ENCODE measurements at regions not wholly inside any gene's neighbourhood (a gene's known extent, or its start where the extent isn't known, plus 50 kb on each side); places are given as distances from the start of the nearest gene placed in this dataset.

- H3K27ac Mint-ChIP-seq = no peak overlapping the region
- CTCF ChIA-PET = no interaction called here
- peaks cover 3% of the 10 kb centered on the region for H3K27me3 Mint-ChIP-seq (ENCODE audit: low read depth)
- intact Hi-C loops (cut with micrococcal nuclease) = no loop called here
- no peaks in the 10 kb centered on the region for H3K4me1 Mint-ChIP-seq (ENCODE audit: low read depth)
- H3K4me3 Mint-ChIP-seq = no peak overlapping the region
- DNase-seq = no peak
- peaks cover 4% of the 10 kb centered on the region for H3K9me3 Mint-ChIP-seq
- H3K36me3 Mint-ChIP-seq (ENCODE audit: low read depth) = no peaks in the 10 kb centered on the region
Observed at GRCh38 chr3:135310317-135310716, 515.3 kb downstream of the EPHB1 start.

- CTCF ChIA-PET = no interaction called here
- Mint-ChIP-seq H3K9me3 (peaks cover 4% of the 10 kb centered on the region), H3K4me1 (ENCODE audit: low read depth) (no peaks in the 10 kb centered on the region), H3K27me3 (ENCODE audit: low read depth) (peaks cover 3% of the 10 kb centered on the region), H3K36me3 (ENCODE audit: low read depth) (no peaks in the 10 kb centered on the region), H3K27ac (no peak overlapping the region), H3K4me3 (no peak overlapping the region)
- intact Hi-C loops (cut with micrococcal nuclease) = no loop called here
- DNase-seq = no peak
Observed at GRCh38 chr3:135311699-135312098, 516.6 kb downstream of the EPHB1 start.

DNA sequence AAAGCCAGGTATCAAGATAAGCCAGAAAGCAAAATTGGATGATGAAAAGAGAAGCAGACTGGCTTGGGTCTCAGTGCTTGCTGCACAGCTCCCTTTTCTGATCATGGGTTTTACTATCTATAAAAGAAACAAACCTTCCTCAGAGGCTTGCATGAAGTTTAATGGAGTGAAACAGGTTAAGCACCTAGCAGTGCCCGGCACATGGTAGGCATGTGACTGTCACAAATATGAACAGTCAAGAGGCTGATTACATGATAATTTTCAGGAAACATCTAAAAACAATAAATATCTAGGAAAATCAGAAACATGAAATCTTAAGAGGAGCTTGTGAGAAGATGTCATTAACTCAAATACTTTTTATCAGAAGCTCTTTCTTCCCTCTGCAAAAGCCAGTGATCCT lies 519.2 kb downstream of the EPHB1 start:
- no peak for DNase-seq
- Mint-ChIP-seq H3K9me3 (peaks cover 4% of the 10 kb centered on the region), H3K4me3 (no peak overlapping the region), H3K36me3 (ENCODE audit: low read depth) (no peaks in the 10 kb centered on the region), H3K27ac (no peak overlapping the region), H3K27me3 (ENCODE audit: low read depth) (peaks cover 3% of the 10 kb centered on the region), H3K4me1 (ENCODE audit: low read depth) (no peaks in the 10 kb centered on the region)
- CTCF ChIA-PET = no interaction called here
- intact Hi-C loops (cut with micrococcal nuclease) = no loop called here

DNA sequence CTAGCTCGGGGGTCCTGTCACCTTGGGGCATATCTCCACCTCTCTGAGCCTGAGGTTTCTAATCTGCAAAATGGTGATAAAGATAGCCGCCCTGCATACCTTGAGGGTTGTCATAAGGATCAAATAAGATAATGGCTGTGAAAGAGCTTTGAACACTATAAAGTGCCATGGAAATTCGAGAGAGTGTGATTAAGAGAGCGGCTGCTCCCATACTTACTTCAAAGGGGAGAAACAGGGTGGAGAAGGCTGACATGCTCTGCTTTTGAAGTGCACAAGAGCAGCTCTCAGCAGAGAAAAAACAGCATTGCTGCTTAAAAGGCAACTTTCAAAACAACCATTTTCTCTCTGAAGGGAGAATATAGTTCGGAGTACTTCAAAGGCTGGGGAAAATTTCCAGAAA lies 529.2 kb downstream of the EPHB1 start:
- no peak for DNase-seq
- Mint-ChIP-seq H3K4me1 (ENCODE audit: low read depth) (no peaks in the 10 kb centered on the region), H3K36me3 (ENCODE audit: low read depth) (no peaks in the 10 kb centered on the region), H3K9me3 (no peaks in the 10 kb centered on the region), H3K27ac (no peak overlapping the region), H3K27me3 (ENCODE audit: low read depth) (no peaks in the 10 kb centered on the region), H3K4me3 (no peak overlapping the region)
- CTCF ChIA-PET = no interaction called here
- intact Hi-C loops (cut with micrococcal nuclease) = no loop called here

DNA sequence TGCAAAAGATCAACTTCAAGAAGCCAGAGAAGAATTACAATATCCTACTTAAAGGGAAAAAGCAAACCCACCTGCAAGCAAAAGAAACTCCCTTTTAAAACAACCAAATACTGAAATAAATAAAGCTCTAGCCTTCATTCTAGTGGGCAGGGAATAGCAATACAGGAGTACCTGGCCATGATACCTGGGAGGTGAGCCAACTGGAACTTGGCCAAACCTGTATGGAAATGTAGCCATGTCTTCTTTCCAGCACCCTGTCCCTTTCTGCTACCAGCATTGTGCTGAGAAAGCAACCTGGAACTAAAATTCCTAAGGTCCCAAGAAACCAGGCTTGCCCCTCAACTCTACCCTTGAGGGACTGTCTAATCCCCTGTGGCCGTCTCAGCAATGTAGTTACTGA lies 530.0 kb downstream of the EPHB1 start:
- no peaks in the 10 kb centered on the region for H3K9me3 Mint-ChIP-seq
- no peak for DNase-seq
- CTCF ChIA-PET = no interaction called here
- H3K4me3 Mint-ChIP-seq = no peak overlapping the region
- H3K4me1 Mint-ChIP-seq (ENCODE audit: low read depth) = no peaks in the 10 kb centered on the region
- H3K36me3 Mint-ChIP-seq (ENCODE audit: low read depth) = no peaks in the 10 kb centered on the region
- H3K27me3 Mint-ChIP-seq (ENCODE audit: low read depth) = no peaks in the 10 kb centered on the region
- intact Hi-C loops (cut with micrococcal nuclease) = no loop called here
- no peak overlapping the region for H3K27ac Mint-ChIP-seq

DNA sequence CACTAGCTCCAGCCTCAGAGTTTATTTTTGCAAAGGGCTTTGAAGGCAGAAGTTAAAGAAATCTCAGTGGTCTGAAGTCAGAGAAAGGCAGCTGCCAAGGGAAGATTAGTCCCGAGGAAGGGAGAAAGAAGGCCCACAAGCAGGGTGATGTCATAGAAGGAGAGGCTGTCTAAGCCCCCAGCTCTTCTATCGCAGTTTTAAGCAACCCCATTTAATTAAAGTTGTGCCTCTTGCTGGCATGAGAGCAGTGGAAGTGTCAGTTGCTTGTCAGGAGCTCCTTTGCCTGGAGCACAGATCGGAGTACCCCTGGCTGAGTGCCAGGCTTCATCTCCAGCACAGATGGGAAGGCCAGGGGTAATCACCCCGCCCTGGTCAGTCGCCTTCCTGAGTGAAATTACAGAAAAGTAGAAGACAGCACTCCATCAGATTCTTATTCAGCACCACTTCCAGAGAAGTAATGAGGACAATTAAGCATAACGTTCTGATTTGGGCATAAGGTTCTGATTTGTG lies 530.7 kb downstream of the EPHB1 start:
- intact Hi-C loops (cut with micrococcal nuclease) = no loop called here
- Mint-ChIP-seq H3K36me3 (ENCODE audit: low read depth) (no peaks in the 10 kb centered on the region), H3K27me3 (ENCODE audit: low read depth) (no peaks in the 10 kb centered on the region), H3K4me3 (no peak overlapping the region), H3K9me3 (no peaks in the 10 kb centered on the region), H3K27ac (no peak overlapping the region), H3K4me1 (ENCODE audit: low read depth) (no peaks in the 10 kb centered on the region)
- CTCF ChIA-PET = no interaction called here
- DNase-seq = no peak

GRCh38 chr3:135326851-135327250 lies 531.8 kb downstream of the EPHB1 start:
- no peaks in the 10 kb centered on the region for H3K9me3 Mint-ChIP-seq
- H3K27ac Mint-ChIP-seq = no peak overlapping the region
- CTCF ChIA-PET = no interaction called here
- no peak overlapping the region for H3K4me3 Mint-ChIP-seq
- DNase-seq = no peak
- H3K27me3 Mint-ChIP-seq (ENCODE audit: low read depth) = no peaks in the 10 kb centered on the region
- no peaks in the 10 kb centered on the region for H3K4me1 Mint-ChIP-seq (ENCODE audit: low read depth)
- intact Hi-C loops (cut with micrococcal nuclease) = no loop called here
- no peaks in the 10 kb centered on the region for H3K36me3 Mint-ChIP-seq (ENCODE audit: low read depth)

GRCh38 chr3:135328036-135328435 lies 533.0 kb downstream of the EPHB1 start:
- Mint-ChIP-seq H3K36me3 (ENCODE audit: low read depth) (no peaks in the 10 kb centered on the region), H3K9me3 (no peaks in the 10 kb centered on the region), H3K4me3 (no peak overlapping the region), H3K27me3 (ENCODE audit: low read depth) (no peaks in the 10 kb centered on the region), H3K4me1 (ENCODE audit: low read depth) (no peaks in the 10 kb centered on the region), H3K27ac (no peak overlapping the region)
- DNase-seq = no peak
- intact Hi-C loops (cut with micrococcal nuclease) = no loop called here
- CTCF ChIA-PET = no interaction called here

GRCh38 chr3:135329479-135329878 lies 534.4 kb downstream of the EPHB1 start:
- no peak overlapping the region for H3K27ac Mint-ChIP-seq
- intact Hi-C loops (cut with micrococcal nuclease) = no loop called here
- H3K4me3 Mint-ChIP-seq = no peak overlapping the region
- DNase-seq = no peak
- no peaks in the 10 kb centered on the region for H3K4me1 Mint-ChIP-seq (ENCODE audit: low read depth)
- H3K27me3 Mint-ChIP-seq (ENCODE audit: low read depth) = no peaks in the 10 kb centered on the region
- CTCF ChIA-PET = no interaction called here
- no peaks in the 10 kb centered on the region for H3K36me3 Mint-ChIP-seq (ENCODE audit: low read depth)
- no peaks in the 10 kb centered on the region for H3K9me3 Mint-ChIP-seq

DNA sequence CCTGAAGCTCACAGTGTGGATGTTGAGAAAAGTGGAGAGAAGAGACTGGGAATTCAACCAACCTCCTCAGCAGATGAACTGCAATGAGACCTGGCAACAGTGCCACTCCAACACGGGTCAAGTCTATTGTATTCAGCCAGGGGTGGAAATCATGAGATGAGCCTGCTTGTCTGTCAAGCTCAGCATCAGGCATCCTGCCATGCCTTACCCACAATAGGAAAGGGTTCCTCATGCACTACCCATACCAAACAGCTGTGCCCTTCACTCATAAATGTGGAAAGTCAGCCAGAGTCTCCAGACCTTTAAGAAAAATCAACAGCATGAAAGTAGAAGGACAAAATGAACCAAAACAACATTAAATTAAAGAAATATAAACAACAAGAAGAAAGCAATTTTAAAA lies 542.1 kb downstream of the EPHB1 start:
- no peak for DNase-seq
- Mint-ChIP-seq H3K27me3 (ENCODE audit: low read depth) (no peaks in the 10 kb centered on the region), H3K4me3 (no peak overlapping the region), H3K27ac (no peak overlapping the region), H3K4me1 (ENCODE audit: low read depth) (no peaks in the 10 kb centered on the region), H3K9me3 (peaks cover 2% of the 10 kb centered on the region), H3K36me3 (ENCODE audit: low read depth) (no peaks in the 10 kb centered on the region)
- intact Hi-C loops (cut with micrococcal nuclease) = no loop called here
- CTCF ChIA-PET = no interaction called here

DNA sequence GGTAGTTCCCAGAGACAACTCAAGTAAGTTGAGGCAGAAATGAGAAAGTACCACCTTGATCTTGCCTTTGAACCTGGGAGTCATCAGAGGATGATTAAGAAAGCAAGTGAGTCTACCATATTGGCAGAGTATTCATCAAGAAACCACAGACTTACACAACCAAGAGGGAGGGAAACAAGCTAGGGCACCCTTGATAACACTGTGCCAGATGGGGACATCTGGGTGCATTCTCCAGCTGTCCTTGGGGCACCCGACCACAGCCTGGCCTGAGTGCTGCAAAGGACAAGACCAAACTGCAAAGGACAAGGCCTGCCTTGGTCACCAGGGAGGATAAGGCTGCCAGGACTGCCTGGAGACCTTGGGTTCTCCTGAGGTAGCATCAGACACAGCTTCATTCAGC lies 553.6 kb downstream of the EPHB1 start:
- CTCF ChIA-PET = no interaction called here

DNA sequence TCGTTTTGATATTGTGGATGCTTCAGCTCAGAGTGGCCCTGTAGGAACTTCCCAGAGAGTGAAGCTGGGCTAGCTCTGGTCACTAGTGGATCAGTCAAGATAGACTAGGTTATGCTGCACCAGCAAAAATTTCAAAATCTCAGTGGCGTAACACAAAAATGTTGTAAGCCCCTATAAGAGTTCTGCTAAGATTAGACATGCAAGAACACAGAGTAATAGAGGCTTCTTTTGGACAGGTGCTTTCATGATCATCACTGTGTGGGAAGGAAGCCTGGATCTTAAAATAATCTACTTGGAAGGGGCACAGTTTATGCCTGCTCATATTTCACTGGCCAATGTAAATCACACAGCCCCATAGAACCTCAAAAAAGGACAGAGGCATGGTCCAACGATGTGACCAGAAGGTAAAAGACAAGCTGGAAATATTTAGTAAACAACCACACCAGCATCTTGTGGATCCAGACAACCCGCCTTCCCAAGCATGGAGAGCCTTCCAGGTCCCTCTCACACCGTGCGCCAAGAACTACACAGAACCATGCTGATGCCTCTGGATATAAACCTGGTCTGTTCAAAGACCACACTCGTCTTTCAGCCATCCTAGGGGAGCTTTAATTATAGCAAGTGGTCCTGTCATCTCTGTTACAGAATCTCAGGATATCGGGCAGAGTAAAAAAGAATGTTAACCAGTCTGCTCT lies 554.3 kb downstream of the EPHB1 start:
- Mint-ChIP-seq H3K36me3 (ENCODE audit: low read depth) (no peaks in the 10 kb centered on the region), H3K4me1 (ENCODE audit: low read depth) (no peaks in the 10 kb centered on the region), H3K4me3 (no peak overlapping the region)

More for the DNA sequence above, 553.6 kb downstream of the EPHB1 start:
- no peaks in the 10 kb centered on the region for H3K36me3 Mint-ChIP-seq (ENCODE audit: low read depth)
- H3K9me3 Mint-ChIP-seq = peaks cover 1% of the 10 kb centered on the region
- intact Hi-C loops (cut with micrococcal nuclease) = no loop called here
- no peak overlapping the region for H3K4me3 Mint-ChIP-seq
- no peak for DNase-seq
- H3K27me3 Mint-ChIP-seq (ENCODE audit: low read depth) = no peaks in the 10 kb centered on the region
- no peak overlapping the region for H3K27ac Mint-ChIP-seq
- no peaks in the 10 kb centered on the region for H3K4me1 Mint-ChIP-seq (ENCODE audit: low read depth)

DNA sequence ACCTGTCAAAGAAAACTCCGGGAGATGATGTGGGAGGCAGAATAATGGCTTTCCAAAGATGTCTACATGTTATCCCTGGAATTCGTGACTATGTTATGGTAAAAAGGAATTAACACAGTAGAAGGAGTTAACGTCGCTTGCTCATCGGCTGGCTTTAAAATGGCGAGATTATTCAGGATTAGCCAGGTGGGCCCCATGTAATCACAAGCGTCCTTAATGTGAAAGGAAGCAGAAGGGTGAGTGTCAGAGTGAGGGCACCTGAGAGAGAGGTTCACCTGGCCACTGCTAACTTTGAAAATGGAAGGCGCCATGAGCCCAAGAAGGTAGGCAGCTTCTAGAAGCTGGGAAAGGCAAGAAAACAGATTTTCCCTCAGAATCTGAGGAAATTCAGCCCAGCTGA lies 557.2 kb downstream of the EPHB1 start:
- H3K36me3 Mint-ChIP-seq (ENCODE audit: low read depth) = no peaks in the 10 kb centered on the region
- CTCF ChIA-PET = no interaction called here
- no peak overlapping the region for H3K4me3 Mint-ChIP-seq

More for the DNA sequence above, 554.3 kb downstream of the EPHB1 start:
- H3K27me3 Mint-ChIP-seq (ENCODE audit: low read depth) = no peaks in the 10 kb centered on the region
- H3K9me3 Mint-ChIP-seq = peaks cover 4% of the 10 kb centered on the region
- intact Hi-C loops (cut with micrococcal nuclease) = no loop called here
- no peak for DNase-seq
- no peak overlapping the region for H3K27ac Mint-ChIP-seq
- CTCF ChIA-PET = no interaction called here

More for the DNA sequence above, 557.2 kb downstream of the EPHB1 start:
- intact Hi-C loops (cut with micrococcal nuclease) = no loop called here
- Mint-ChIP-seq H3K4me1 (ENCODE audit: low read depth) (no peaks in the 10 kb centered on the region), H3K27ac (no peak overlapping the region), H3K27me3 (ENCODE audit: low read depth) (no peaks in the 10 kb centered on the region), H3K9me3 (peaks cover 12% of the 10 kb centered on the region)
- no peak for DNase-seq
